ENCODE measurements at regions not wholly inside any gene's neighbourhood (a gene's known extent, or its start where the extent isn't known, plus 50 kb on each side); places are given as distances from the start of the nearest gene placed in this dataset.
"Not testable (repeated sequence)": the region's sequence is repeated elsewhere in the genome, so short reads cannot be mapped to it uniquely, and the experiment has no call there.

GRCh38 chr2:2495606-2496005 is 164.5 kb upstream of the MYT1L start:
- DNase-seq (ENCODE audit: low read depth, low spot score) = no peak

- no peak for DNase-seq (ENCODE audit: low read depth, low spot score)
Observed at GRCh38 chr2:2493496-2493895, 162.4 kb upstream of the MYT1L start.

- DNase-seq (ENCODE audit: low read depth, low spot score) = no peak
Observed at GRCh38 chr2:2492800-2493199, 161.7 kb upstream of the MYT1L start.

- DNase-seq (ENCODE audit: low read depth, low spot score) = no peak
Observed at GRCh38 chr2:2491964-2492363, 160.9 kb upstream of the MYT1L start.

GRCh38 chr2:2484301-2484700 is 153.2 kb upstream of the MYT1L start:
- no peak for DNase-seq (ENCODE audit: low read depth, low spot score)

- DNase-seq (ENCODE audit: low read depth, low spot score) = no peak
Observed at GRCh38 chr2:2482851-2483250, 151.8 kb upstream of the MYT1L start.

GRCh38 chr2:2472881-2473280 is 141.8 kb upstream of the MYT1L start:
- DNase-seq (ENCODE audit: low read depth, low spot score) = no peak

GRCh38 chr2:2472044-2472443 is 141.0 kb upstream of the MYT1L start:
- no peak for DNase-seq (ENCODE audit: low read depth, low spot score)

- no peak for DNase-seq (ENCODE audit: low read depth, low spot score)
Observed at GRCh38 chr2:2466534-2466933, 135.5 kb upstream of the MYT1L start.

GRCh38 chr2:2464643-2465042 is 133.6 kb upstream of the MYT1L start:
- no peak for DNase-seq (ENCODE audit: low read depth, low spot score)

- DNase-seq (ENCODE audit: low read depth, low spot score) = no peak
Observed at GRCh38 chr2:2464094-2464493, 133.0 kb upstream of the MYT1L start.

GRCh38 chr2:2456721-2457120 is 125.6 kb upstream of the MYT1L start:
- DNase-seq (ENCODE audit: low read depth, low spot score) = no peak

GRCh38 chr2:2455151-2455550 is 124.1 kb upstream of the MYT1L start:
- no peak for DNase-seq (ENCODE audit: low read depth, low spot score)

- no peak for DNase-seq (ENCODE audit: low read depth, low spot score)
Observed at GRCh38 chr2:2452961-2453360, 121.9 kb upstream of the MYT1L start.

GRCh38 chr2:2451275-2451674 is 120.2 kb upstream of the MYT1L start:
- not testable (repeated sequence) for DNase-seq (ENCODE audit: low read depth, low spot score)

GRCh38 chr2:2448178-2448577 is 117.1 kb upstream of the MYT1L start:
- DNase-seq (ENCODE audit: low read depth, low spot score) = no peak

GRCh38 chr2:2422621-2423020 is 91.5 kb upstream of the MYT1L start:
- no peak for DNase-seq (ENCODE audit: low read depth, low spot score)

- DNase-seq (ENCODE audit: low read depth, low spot score) = no peak
Observed at GRCh38 chr2:2413525-2413924, 82.5 kb upstream of the MYT1L start.

- no peak for DNase-seq (ENCODE audit: low read depth, low spot score)
Observed at GRCh38 chr2:2410987-2411386, 79.9 kb upstream of the MYT1L start.

GRCh38 chr2:2409481-2409880 is 78.4 kb upstream of the MYT1L start:
- DNase-seq (ENCODE audit: low read depth, low spot score) = no peak

GRCh38 chr2:2405780-2406179 is 74.7 kb upstream of the MYT1L start:
- no peak for DNase-seq (ENCODE audit: low read depth, low spot score)

GRCh38 chr2:2400286-2401038 is 69.4 kb upstream of the MYT1L start:
- no peak for DNase-seq (ENCODE audit: low read depth, low spot score)

- DNase-seq (ENCODE audit: low read depth, low spot score) = no peak
Observed at GRCh38 chr2:2399396-2399795, 68.3 kb upstream of the MYT1L start.

GRCh38 chr2:2392332-2392731 is 61.3 kb upstream of the MYT1L start:
- no peak for DNase-seq (ENCODE audit: low read depth, low spot score)

All from activated naive CD8-positive, alpha-beta T cell treated with anti-CD3 and anti-CD28 coated beads, Interleukin-2, amount 50 U/mL, for 16 hours (primary cell).